ENCODE measurements at regions not wholly inside any gene's neighbourhood (a gene's known extent, or its start where the extent isn't known, plus 50 kb on each side); places are given as distances from the start of the nearest gene placed in this dataset.

DNA sequence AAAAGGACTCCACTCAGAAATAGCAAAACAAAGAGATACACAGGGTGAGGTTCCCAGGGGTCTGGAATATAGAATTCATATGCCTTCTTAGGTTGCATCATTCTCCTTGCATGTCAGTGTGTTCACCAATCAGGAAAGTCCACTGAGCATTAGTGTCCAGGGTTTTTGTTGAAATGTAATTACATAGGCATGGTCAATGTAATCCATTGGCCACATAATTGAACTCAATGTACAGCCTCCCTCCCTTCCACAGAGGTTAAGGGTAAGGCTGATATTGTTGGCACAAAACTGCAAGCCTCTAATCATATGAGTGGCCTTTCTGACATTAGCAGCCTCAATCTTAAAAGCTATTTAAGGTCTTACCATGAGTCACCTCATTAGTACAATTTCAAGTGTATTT lies 736.1 kb upstream of the VSTM2A start:
- Histone ChIP-seq H3K4me3 (ENCODE audit: low read length) (no peak overlapping the region), H3K4me1 (ENCODE audit: control insufficient read depth, insufficient read depth, low read length) (no peaks in the 10 kb centered on the region), H3K9me3 (ENCODE audit: control insufficient read depth, low read length) (no peaks in the 10 kb centered on the region), H3K27ac (ENCODE audit: low read length) (no peak overlapping the region), H3K27me3 (ENCODE audit: control insufficient read depth, insufficient read depth) (no peaks in the 10 kb centered on the region)
- DNase-seq: no peak
- intact Hi-C loops (cut with DNase I): no loop called here
- ATAC-seq: no peak

DNA sequence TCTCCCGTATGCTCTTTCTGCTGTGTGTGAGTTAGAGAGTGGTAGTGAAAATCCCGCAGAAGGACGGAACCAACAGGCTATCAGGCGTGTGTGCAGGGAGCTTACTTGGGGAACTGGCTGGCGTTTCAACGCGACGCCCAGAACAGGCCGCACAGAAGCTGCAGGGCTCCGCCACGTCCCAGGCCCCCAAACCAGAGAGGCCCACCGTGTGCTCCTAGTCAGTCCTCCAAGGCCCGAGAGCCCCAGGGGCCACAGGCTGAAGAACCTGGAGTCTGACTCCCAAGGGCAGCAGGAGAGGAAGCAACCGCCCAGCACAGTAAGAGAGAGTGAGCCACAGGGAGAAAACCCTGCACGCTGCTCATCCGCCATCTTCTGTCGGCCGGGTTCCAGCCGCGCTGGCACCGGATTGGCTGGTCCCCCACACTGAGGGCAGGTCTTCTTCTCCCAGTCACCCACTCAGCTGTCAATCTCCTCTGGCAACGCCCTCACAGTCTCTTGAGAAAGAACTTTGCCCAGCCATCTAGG lies 730.6 kb upstream of the VSTM2A start:
- H3K4me3 ChIP-seq (ENCODE audit: low read length): no peak overlapping the region
- ATAC-seq (no peak), DNase-seq (peak in 2 of 3 donors; percentile 33 to 35)
- 90% methylated on average over 22 of the region's 22 CpGs for WGBS
- no peaks in the 10 kb centered on the region for H3K9me3 ChIP-seq (ENCODE audit: control insufficient read depth, low read length)
- H3K27me3 ChIP-seq (ENCODE audit: control insufficient read depth, insufficient read depth): no peaks in the 10 kb centered on the region
- no peak overlapping the region for H3K27ac ChIP-seq (ENCODE audit: low read length)
- intact Hi-C loops (cut with DNase I): no loop called here
- H3K4me1 ChIP-seq (ENCODE audit: control insufficient read depth, insufficient read depth, low read length): no peaks in the 10 kb centered on the region

DNA sequence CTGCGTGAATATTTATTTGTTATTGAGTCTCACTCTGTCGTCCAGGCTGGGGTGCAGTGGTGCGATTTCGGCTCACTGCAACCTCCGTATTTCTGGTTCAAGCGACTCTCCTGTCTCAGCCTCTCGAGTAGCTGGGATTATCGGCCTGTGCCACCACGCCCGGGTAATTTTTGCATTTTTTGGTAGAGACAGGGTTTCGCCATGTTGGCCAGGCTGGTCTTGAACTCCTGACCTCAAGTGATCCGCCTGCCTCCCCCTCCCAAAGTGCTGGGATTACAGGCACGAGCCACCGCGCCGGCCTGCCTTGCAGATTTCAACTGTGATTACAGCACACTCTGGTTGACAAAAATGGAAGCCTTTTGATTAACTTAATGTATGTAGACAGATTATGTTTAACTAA lies 730.0 kb upstream of the VSTM2A start:
- ATAC-seq (no peak), DNase-seq (no peak)
- 94% methylated on average over 16 of the region's 16 CpGs for WGBS
- Histone ChIP-seq H3K27me3 (ENCODE audit: control insufficient read depth, insufficient read depth) (no peaks in the 10 kb centered on the region), H3K9me3 (ENCODE audit: control insufficient read depth, low read length) (no peaks in the 10 kb centered on the region), H3K4me3 (ENCODE audit: low read length) (no peak overlapping the region), H3K27ac (ENCODE audit: low read length) (no peak overlapping the region), H3K4me1 (ENCODE audit: control insufficient read depth, insufficient read depth, low read length) (no peaks in the 10 kb centered on the region)
- intact Hi-C loops (cut with DNase I): no loop called here

DNA sequence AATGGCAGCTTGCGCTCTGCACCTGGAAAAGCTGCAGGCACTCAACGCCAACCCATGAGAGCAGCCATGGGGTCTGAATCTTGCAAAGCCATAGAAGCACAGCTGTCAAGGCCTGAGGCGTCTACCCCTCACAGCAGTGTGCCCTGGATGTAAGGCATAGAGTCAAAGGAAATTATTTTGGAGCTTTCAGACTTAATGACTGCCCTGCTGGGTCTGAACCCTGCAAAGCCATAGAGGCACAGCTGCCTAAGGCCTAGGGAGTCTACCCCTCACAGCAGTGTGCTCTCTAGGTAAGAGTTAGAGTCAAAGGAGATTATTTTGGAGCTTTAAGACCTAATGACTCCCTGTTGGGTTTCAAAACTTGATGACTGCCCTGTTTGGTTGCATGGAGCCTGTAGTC lies 706.9 kb upstream of the VSTM2A start:
- Histone ChIP-seq H3K4me3 (ENCODE audit: low read length) (no peak overlapping the region), H3K27me3 (ENCODE audit: control insufficient read depth, insufficient read depth) (no peaks in the 10 kb centered on the region), H3K9me3 (ENCODE audit: control insufficient read depth, low read length) (no peaks in the 10 kb centered on the region), H3K27ac (ENCODE audit: low read length) (no peak overlapping the region), H3K4me1 (ENCODE audit: control insufficient read depth, insufficient read depth, low read length) (no peaks in the 10 kb centered on the region)
- ATAC-seq (no peak), DNase-seq (no peak)
- 77% methylated on average over 3 of the region's 3 CpGs for WGBS
- intact Hi-C loops (cut with DNase I): no loop called here

DNA sequence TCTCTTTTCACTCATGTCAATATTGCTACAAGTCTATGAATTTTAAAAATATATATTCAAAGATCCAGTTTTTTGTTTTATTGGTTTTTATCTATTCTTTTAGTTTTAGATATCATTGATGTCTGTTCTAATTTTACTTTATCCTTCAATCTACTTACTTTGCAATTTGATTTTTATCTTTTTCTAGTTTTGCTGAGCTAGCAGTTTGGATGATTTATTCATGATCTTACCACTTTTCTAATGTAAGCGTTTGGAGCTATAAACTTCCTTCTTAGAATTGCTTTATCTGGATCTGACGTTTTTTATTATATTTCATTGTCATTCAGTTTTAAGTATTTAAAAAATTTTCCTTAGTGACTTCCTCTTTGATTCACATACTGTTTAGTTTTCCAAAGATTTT lies 664.5 kb upstream of the VSTM2A start:
- DNase-seq: no peak
- intact Hi-C loops (cut with DNase I): no loop called here
- no peaks in the 10 kb centered on the region for H3K27me3 ChIP-seq (ENCODE audit: control insufficient read depth, insufficient read depth)
- H3K9me3 ChIP-seq (ENCODE audit: control insufficient read depth, low read length): no peaks in the 10 kb centered on the region
- no peaks in the 10 kb centered on the region for H3K4me1 ChIP-seq (ENCODE audit: control insufficient read depth, insufficient read depth, low read length)
- ATAC-seq: no peak
- H3K27ac ChIP-seq (ENCODE audit: low read length): no peak overlapping the region
- no peak overlapping the region for H3K4me3 ChIP-seq (ENCODE audit: low read length)
- WGBS: 43% methylated on average over 2 of the region's 2 CpGs

DNA sequence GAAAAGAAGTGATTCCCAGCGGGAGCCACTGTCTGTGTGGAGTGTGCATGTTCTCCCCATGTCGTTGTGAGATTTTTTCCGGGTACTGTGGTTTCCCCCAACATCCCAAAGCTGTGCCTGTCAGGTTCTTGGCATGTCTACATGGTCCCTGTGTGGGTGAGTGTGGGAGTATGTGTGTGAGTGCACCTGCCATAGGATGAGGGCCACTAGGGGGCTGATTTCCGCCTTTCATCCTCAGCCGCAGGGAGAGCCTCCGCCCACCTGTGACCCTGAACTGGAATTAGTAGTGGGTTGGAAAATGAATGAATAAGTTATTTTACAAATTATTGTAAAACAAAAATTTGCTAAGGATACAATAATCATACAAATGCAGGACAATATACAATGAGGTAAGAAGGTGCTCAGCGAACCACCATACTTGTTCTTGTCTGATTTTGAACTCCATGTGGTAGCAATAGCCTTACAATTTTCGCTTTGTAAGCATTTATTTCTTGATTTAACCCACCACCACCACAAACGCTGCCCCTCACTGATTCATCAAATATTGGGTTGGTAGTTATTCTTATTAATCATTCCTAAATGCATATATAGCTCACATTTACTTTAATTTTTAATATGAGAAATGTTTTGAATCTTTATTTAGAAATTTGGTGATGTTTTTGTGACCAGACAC lies 641.2 kb upstream of the VSTM2A start:
- Histone ChIP-seq H3K27me3 (ENCODE audit: control insufficient read depth, insufficient read depth) (no peaks in the 10 kb centered on the region), H3K27ac (ENCODE audit: low read length) (no peak overlapping the region), H3K4me1 (ENCODE audit: control insufficient read depth, insufficient read depth, low read length) (no peaks in the 10 kb centered on the region), H3K4me3 (ENCODE audit: low read length) (no peak overlapping the region), H3K9me3 (ENCODE audit: control insufficient read depth, low read length) (no peaks in the 10 kb centered on the region)
- WGBS: 82% methylated on average over 9 of the region's 9 CpGs
- intact Hi-C loops (cut with DNase I): no loop called here
- ATAC-seq (no peak), DNase-seq (no peak)

DNA sequence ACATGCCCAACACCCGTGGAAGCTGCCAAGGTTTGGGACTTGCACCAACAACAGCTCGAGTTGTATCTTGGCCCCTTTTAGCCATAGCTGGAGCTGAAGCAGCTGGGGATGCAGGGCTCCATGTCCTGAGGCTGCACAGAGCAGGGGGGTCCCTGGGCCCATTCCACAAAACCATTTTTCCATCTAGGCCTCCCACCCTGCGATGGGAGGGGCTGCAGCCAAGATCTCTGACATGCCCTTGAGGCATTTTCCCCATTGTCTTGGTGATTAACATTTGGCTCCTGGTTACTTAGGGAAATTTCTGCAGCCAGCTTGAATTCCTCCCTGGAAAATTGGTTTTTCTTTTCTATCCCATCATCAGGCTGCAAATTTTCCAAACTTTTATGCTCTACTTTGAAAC lies 637.8 kb upstream of the VSTM2A start:
- DNase-seq: peak in 1 of 3 donors; percentile 29
- ATAC-seq: no peak
- no peak overlapping the region for H3K4me3 ChIP-seq (ENCODE audit: low read length)
- intact Hi-C loops (cut with DNase I): no loop called here
- no peaks in the 10 kb centered on the region for H3K4me1 ChIP-seq (ENCODE audit: control insufficient read depth, insufficient read depth, low read length)
- 46% methylated on average over 3 of the region's 3 CpGs for WGBS
- no peaks in the 10 kb centered on the region for H3K9me3 ChIP-seq (ENCODE audit: control insufficient read depth, low read length)
- no peak overlapping the region for H3K27ac ChIP-seq (ENCODE audit: low read length)
- H3K27me3 ChIP-seq (ENCODE audit: control insufficient read depth, insufficient read depth): no peaks in the 10 kb centered on the region

DNA sequence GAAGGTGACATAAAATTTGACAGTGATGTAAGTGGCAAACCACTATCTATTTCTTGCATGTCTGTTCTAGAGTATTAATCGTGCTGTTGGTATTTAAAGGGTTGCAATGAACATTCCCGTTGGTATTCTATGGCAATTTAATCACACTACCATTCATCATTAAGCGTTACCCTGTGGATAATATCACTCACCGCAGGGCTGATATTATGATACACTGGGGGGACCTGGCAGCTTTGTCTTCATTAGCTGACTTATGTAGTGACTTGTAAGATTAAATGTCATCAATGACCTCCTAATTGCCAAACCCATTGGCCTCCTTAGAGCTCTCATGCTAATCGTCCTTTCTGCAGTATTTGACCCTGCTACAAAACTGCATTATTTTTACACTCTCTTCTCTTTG lies 624.5 kb upstream of the VSTM2A start:
- intact Hi-C loops (cut with DNase I): no loop called here

DNA sequence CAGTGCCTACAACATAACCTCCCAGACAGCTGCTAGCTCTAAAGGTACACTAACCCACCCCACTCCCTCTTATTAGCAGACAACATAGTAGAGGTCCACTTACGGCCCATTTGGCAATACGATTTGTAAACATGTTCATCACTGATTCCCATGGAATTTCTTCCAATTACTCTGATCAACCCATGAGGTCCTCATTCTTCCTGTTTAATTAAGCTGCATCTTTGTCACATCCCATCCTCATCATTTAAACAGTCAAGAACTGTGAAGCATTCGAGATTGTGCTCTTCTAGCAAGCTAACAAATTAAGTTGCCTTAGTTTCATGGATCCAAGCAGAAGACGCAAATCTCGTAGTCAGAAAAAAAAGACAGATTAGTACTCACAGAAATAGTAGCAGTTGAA lies 622.2 kb upstream of the VSTM2A start:
- Histone ChIP-seq H3K4me1 (ENCODE audit: control insufficient read depth, insufficient read depth, low read length) (no peaks in the 10 kb centered on the region), H3K27me3 (ENCODE audit: control insufficient read depth, insufficient read depth) (no peaks in the 10 kb centered on the region), H3K9me3 (ENCODE audit: control insufficient read depth, low read length) (no peaks in the 10 kb centered on the region), H3K27ac (ENCODE audit: low read length) (no peak overlapping the region), H3K4me3 (ENCODE audit: low read length) (no peak overlapping the region)
- WGBS: 83% methylated on average over 5 of the region's 5 CpGs
- DNase-seq: no peak
- intact Hi-C loops (cut with DNase I): no loop called here
- no peak for ATAC-seq

More for the DNA sequence above, 624.5 kb upstream of the VSTM2A start:
- Histone ChIP-seq H3K4me1 (ENCODE audit: control insufficient read depth, insufficient read depth, low read length) (no peaks in the 10 kb centered on the region), H3K27ac (ENCODE audit: low read length) (no peak overlapping the region), H3K9me3 (ENCODE audit: control insufficient read depth, low read length) (no peaks in the 10 kb centered on the region), H3K27me3 (ENCODE audit: control insufficient read depth, insufficient read depth) (no peaks in the 10 kb centered on the region), H3K4me3 (ENCODE audit: low read length) (no peak overlapping the region)
- DNase-seq (no peak), ATAC-seq (no peak)
- 73% methylated on average over 5 of the region's 5 CpGs for WGBS

DNA sequence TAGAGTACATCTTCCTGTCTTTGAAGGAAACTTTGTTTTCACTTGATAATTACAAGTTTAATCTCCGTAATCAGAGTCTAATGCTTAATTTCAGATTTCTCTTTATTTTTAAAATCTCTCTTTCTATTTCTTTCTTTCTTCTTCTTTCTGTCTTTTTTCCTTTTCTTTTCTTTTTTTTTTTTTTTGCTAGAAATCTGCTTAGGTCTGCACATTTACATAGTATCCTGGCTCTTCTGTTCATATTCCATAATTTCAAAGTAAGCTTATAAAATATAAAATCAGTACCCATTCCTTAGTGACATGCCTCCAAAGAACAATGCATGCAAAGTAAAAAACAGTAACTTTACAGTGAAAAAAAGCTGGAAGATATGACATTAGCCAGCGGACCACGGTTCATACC lies 601.7 kb upstream of the VSTM2A start:
- WGBS: 78% methylated on average over 3 of the region's 3 CpGs
- no peak overlapping the region for H3K27ac ChIP-seq (ENCODE audit: low read length)
- H3K9me3 ChIP-seq (ENCODE audit: control insufficient read depth, low read length): no peaks in the 10 kb centered on the region
- ATAC-seq (no peak), DNase-seq (no peak)
- H3K27me3 ChIP-seq (ENCODE audit: control insufficient read depth, insufficient read depth): no peaks in the 10 kb centered on the region
- no peak overlapping the region for H3K4me3 ChIP-seq (ENCODE audit: low read length)
- no peaks in the 10 kb centered on the region for H3K4me1 ChIP-seq (ENCODE audit: control insufficient read depth, insufficient read depth, low read length)
- intact Hi-C loops (cut with DNase I): no loop called here

DNA sequence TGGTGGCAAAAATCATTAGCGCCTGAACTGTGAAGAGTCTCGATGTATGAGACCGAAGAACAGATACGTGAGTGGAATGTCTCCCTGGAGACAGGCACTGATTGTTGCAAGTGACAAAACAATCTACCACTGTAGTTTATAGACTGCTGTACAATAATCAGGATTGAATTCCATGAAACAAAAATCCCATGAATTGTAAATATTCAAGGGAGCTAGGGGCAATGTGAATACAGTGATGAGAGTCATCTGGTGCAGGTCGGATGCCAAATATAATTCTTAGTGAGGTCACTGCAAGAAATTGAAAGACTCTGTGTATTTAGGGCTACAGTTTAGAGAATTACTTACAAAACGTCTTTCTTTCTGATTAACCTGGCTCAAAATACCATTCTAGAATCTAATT lies 594.4 kb upstream of the VSTM2A start:
- no peaks in the 10 kb centered on the region for H3K4me1 ChIP-seq (ENCODE audit: control insufficient read depth, insufficient read depth, low read length)
- no peak for ATAC-seq
- WGBS: 49% methylated on average over 6 of the region's 6 CpGs
- H3K27me3 ChIP-seq (ENCODE audit: control insufficient read depth, insufficient read depth): no peaks in the 10 kb centered on the region
- no peak for DNase-seq
- H3K9me3 ChIP-seq (ENCODE audit: control insufficient read depth, low read length): no peaks in the 10 kb centered on the region
- intact Hi-C loops (cut with DNase I): no loop called here
- H3K4me3 ChIP-seq (ENCODE audit: low read length): no peak overlapping the region
- no peak overlapping the region for H3K27ac ChIP-seq (ENCODE audit: low read length)

DNA sequence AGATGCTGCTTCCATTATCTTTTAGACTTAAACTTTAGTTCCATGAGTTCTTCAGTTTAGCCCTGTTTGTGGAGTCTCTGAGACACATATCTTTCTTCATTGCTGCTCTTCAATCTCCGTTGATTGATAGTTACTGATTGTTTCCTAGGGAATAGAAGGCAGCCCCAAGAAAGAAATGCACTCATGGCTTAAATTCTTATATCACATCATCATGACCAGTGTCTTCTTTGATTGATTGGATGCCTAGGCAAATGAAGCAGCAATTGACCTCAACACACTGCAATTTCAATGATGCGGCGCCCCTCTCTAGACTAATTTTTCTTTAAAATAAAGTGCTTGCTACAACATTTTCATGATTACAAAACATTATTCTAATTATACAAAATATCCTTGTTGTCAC lies 576.5 kb upstream of the VSTM2A start:
- H3K27ac ChIP-seq (ENCODE audit: low read length): no peak overlapping the region
- intact Hi-C loops (cut with DNase I): no loop called here
- H3K4me1 ChIP-seq (ENCODE audit: control insufficient read depth, insufficient read depth, low read length): no peaks in the 10 kb centered on the region
- DNase-seq: no peak
- WGBS: 80% methylated on average over 3 of the region's 3 CpGs
- no peak overlapping the region for H3K4me3 ChIP-seq (ENCODE audit: low read length)
- no peak for ATAC-seq
- H3K9me3 ChIP-seq (ENCODE audit: control insufficient read depth, low read length): no peaks in the 10 kb centered on the region
- H3K27me3 ChIP-seq (ENCODE audit: control insufficient read depth, insufficient read depth): no peaks in the 10 kb centered on the region

Measured in right cardiac atrium (tissue), 5 donors.